Hepatocyte (in vitro differentiated cells): ENCODE measurements at regions not wholly inside any gene's neighbourhood (a gene's known extent, or its start where the extent isn't known, plus 50 kb on each side); places are given as distances from the start of the nearest gene placed in this dataset.
"Not testable (repeated sequence)": the region's sequence is repeated elsewhere in the genome, so short reads cannot be mapped to it uniquely, and the experiment has no call there.

Experiments
- DNase-seq: peaks from one replicate; pipeline ENCODE4 v3.0.0-alpha.2; 2016; ENCODE audit warnings: low spot score
- H2AFZ ChIP-seq: fragments of 200-600 bp; sonication (generic); 2 replicates; pipeline ENCODE4 v1.6.0; 2016; ENCODE audit warnings: antibody characterized with exemption, mild to moderate bottlenecking
- H3K27ac ChIP-seq: fragments of 200-600 bp; sonication (generic); 2 replicates; pipeline ENCODE4 v1.5.1; 2016; ENCODE audit warnings: mild to moderate bottlenecking
- H3K27me3 ChIP-seq: fragments of 200-600 bp; sonication (generic); 2 replicates; pipeline ENCODE4 v1.6.1; 2016
- H3K36me3 ChIP-seq: fragments of 200-600 bp; sonication (generic); replicated peaks from 2 replicates; pipeline ENCODE4 v1.5.1; 2016; ENCODE audit warnings: low read depth; ENCODE audit not compliant: insufficient read depth
- H3K4me1 ChIP-seq: fragments of 200-600 bp; sonication (generic); 2 replicates; pipeline ENCODE4 v1.5.1; 2016; ENCODE audit warnings: mild to moderate bottlenecking, moderate library complexity; ENCODE audit not compliant: insufficient read depth
- H3K4me2 ChIP-seq: fragments of 200-600 bp; sonication (generic); 2 replicates; pipeline ENCODE4 v1.6.0; 2016
- H3K4me3 ChIP-seq: fragments of 200-600 bp; sonication (generic); 2 replicates; pipeline ENCODE4 v1.5.1; 2016; ENCODE audit warnings: mild to moderate bottlenecking
- H3K79me2 ChIP-seq: fragments of 200-600 bp; sonication (generic); 2 replicates; pipeline ENCODE4 v1.6.0; 2017; ENCODE audit warnings: mild to moderate bottlenecking
- H3K9me2 ChIP-seq: fragments of 200-600 bp; sonication (generic); replicated peaks from 2 replicates; pipeline ENCODE4 v1.6.0; 2017; ENCODE audit warnings: mild to moderate bottlenecking; ENCODE audit not compliant: insufficient read depth
- H3K9me3 ChIP-seq: fragments of 200-600 bp; sonication (generic); 2 replicates; pipeline ENCODE4 v1.5.1; 2016; ENCODE audit warnings: low read depth, mild to moderate bottlenecking
- H4K20me1 ChIP-seq: fragments of 200-600 bp; sonication (generic); 2 replicates; pipeline ENCODE4 v1.6.0; 2016; ENCODE audit warnings: mild to moderate bottlenecking; ENCODE audit not compliant: insufficient read depth, poor library complexity, severe bottlenecking
- CTCF ChIP-seq: fragments of 200-600 bp; sonication (generic); IDR thresholded peaks from 2 replicates; pipeline ENCODE4 v1.5.1; 2016; ENCODE audit warnings: antibody characterized with exemption, mild to moderate bottlenecking; ENCODE audit not compliant: poor library complexity
- EZH2 ChIP-seq: fragments of 200-600 bp; sonication (generic); IDR thresholded peaks from 2 replicates; pipeline ENCODE4 v1.6.1; 2016; ENCODE audit warnings: antibody characterized with exemption, mild to moderate bottlenecking, borderline replicate concordance
- EZH2phosphoT487 ChIP-seq: fragments of 200-600 bp; sonication (generic); IDR thresholded peaks from one replicate; pipeline ENCODE4 v1.6.1; 2018; ENCODE audit warnings: antibody characterized with exemption, mild to moderate bottlenecking, low read depth, moderate library complexity; ENCODE audit not compliant: unreplicated experiment, severe bottlenecking
- WGBS: methylation state at CpG from one replicate; pipeline ENCODE4 v1.1.6; 2016; ENCODE audit warnings: low lambda C conversion rate; ENCODE audit errors: missing lambda C conversion rate; 5-methylcytosine and 5-hydroxymethylcytosine counted together

GRCh38 chr6:102918161-102918560 lies 1524.7 kb downstream of the GRIK2 start:
- Histone ChIP-seq H3K36me3 (no peaks in the 10 kb centered on the region), H3K27me3 (no peaks in the 10 kb centered on the region), H3K4me2 (no peak overlapping the region), H3K79me2 (no peaks in the 10 kb centered on the region), H3K27ac (no peak overlapping the region), H2AFZ (no peak overlapping the region), H3K4me3 (no peak overlapping the region), H3K9me3 (no peaks in the 10 kb centered on the region), H3K4me1 (no peaks in the 10 kb centered on the region), H4K20me1 (no peaks in the 10 kb centered on the region), H3K9me2 (no peaks in the 10 kb centered on the region)
- WGBS, result 45% methylated on average over 6 of the region's 6 CpGs
- TF ChIP-seq EZH2, result no peak
- no peak for TF ChIP-seq CTCF
- no peak for TF ChIP-seq EZH2phosphoT487
- peak; percentile 32 for DNase-seq

- no peaks in the 10 kb centered on the region for H3K27me3 ChIP-seq
- no peak overlapping the region for H3K4me3 ChIP-seq
- TF ChIP-seq EZH2, result no peak
- TF ChIP-seq EZH2phosphoT487, result no peak
- TF ChIP-seq CTCF, result no peak
- no peaks in the 10 kb centered on the region for H3K9me3 ChIP-seq
- no peaks in the 10 kb centered on the region for H4K20me1 ChIP-seq
- H3K9me2 ChIP-seq, result no peaks in the 10 kb centered on the region
- no peaks in the 10 kb centered on the region for H3K36me3 ChIP-seq
- H2AFZ ChIP-seq, result no peak overlapping the region
- H3K27ac ChIP-seq, result no peak overlapping the region
- H3K4me1 ChIP-seq, result no peaks in the 10 kb centered on the region
- no peak for DNase-seq
- H3K4me2 ChIP-seq, result no peak overlapping the region
- H3K79me2 ChIP-seq, result no peaks in the 10 kb centered on the region
These were observed 1518.1 kb downstream of the GRIK2 start for GRCh38 chr6:102911571-102911970.

GRCh38 chr6:102910701-102911139 lies 1517.2 kb downstream of the GRIK2 start:
- not testable (repeated sequence) for H3K27me3 ChIP-seq, H3K4me2 ChIP-seq, H2AFZ ChIP-seq, H3K79me2 ChIP-seq, H3K9me2 ChIP-seq, H4K20me1 ChIP-seq, H3K4me3 ChIP-seq, H3K9me3 ChIP-seq, H3K36me3 ChIP-seq, H3K27ac ChIP-seq, DNase-seq, H3K4me1 ChIP-seq
- 99% methylated on average over 24 of the region's 38 CpGs for WGBS

GRCh38 chr6:102907181-102907580 lies 1513.7 kb downstream of the GRIK2 start:
- no peak for DNase-seq
- H3K9me3 ChIP-seq, result no peaks in the 10 kb centered on the region
- H3K79me2 ChIP-seq, result no peaks in the 10 kb centered on the region
- no peaks in the 10 kb centered on the region for H3K27me3 ChIP-seq
- H3K27ac ChIP-seq, result no peak overlapping the region
- H3K4me2 ChIP-seq, result no peak overlapping the region
- H2AFZ ChIP-seq, result no peak overlapping the region
- H4K20me1 ChIP-seq, result no peaks in the 10 kb centered on the region
- 73% methylated on average over 6 of the region's 6 CpGs for WGBS
- TF ChIP-seq CTCF (no peak), EZH2 (no peak), EZH2phosphoT487 (no peak)
- no peaks in the 10 kb centered on the region for H3K36me3 ChIP-seq
- no peaks in the 10 kb centered on the region for H3K4me1 ChIP-seq
- H3K9me2 ChIP-seq, result no peaks in the 10 kb centered on the region
- H3K4me3 ChIP-seq, result no peak overlapping the region
